Kidney (tissue), 13 donors: ENCODE measurements at regions not wholly inside any gene's neighbourhood (a gene's known extent, or its start where the extent isn't known, plus 50 kb on each side); places are given as distances from the start of the nearest gene placed in this dataset.

ENCODE experiments used
- DNase-seq, 5 donors: peaks; one replicate each; pipeline ENCODE4 v3.0.0-alpha.2; 2013 to 2020
- FAIRE-seq: peaks from 2 replicates; lab custom pipeline; 2012; peaks lifted over from hg19 to GRCh38; lab: Jason Lieb, UNC
- H3K27ac ChIP-seq, 2 donors: one replicate each; pipeline ENCODE4 v1.7.0; 2013; ENCODE audit warnings: low read depth in 2 of 2, low read length in 2 of 2, inconsistent platforms in 1 of 2
- H3K27me3 ChIP-seq: one replicate; pipeline ENCODE4 v1.7.1; 2013; ENCODE audit warnings: low read length, inconsistent platforms; ENCODE audit not compliant: control insufficient read depth, insufficient read depth
- H3K36me3 ChIP-seq, 3 donors: one replicate each; pipeline versions ENCODE4 v1.7.0 to v1.7.1; 2013; ENCODE audit warnings: low read length in 3 of 3, control low read depth in 1 of 3, inconsistent platforms in 1 of 3; ENCODE audit not compliant: insufficient read depth in 3 of 3, control insufficient read depth in 2 of 3
- H3K4me1 ChIP-seq, 3 donors: one replicate each; pipeline versions ENCODE4 v1.7.0 to v1.7.1; 2013; ENCODE audit warnings: low read length in 3 of 3, inconsistent platforms in 1 of 3, low read depth in 1 of 3; ENCODE audit not compliant: control insufficient read depth in 2 of 3, insufficient read depth in 2 of 3
- H3K4me3 ChIP-seq, 3 donors: one replicate each; pipeline versions ENCODE4 v1.7.0 to v1.8.1; 2013; ENCODE audit warnings: low read length in 3 of 3, control low read depth in 1 of 3, inconsistent platforms in 1 of 3
- H3K9ac ChIP-seq, 3 donors: one replicate each; pipeline versions ENCODE4 v1.7.0 to v1.7.1; 2013; ENCODE audit warnings: low read length in 3 of 3, control low read depth in 1 of 3, inconsistent platforms in 1 of 3
- H3K9me3 ChIP-seq, 3 donors: one replicate each; pipeline versions ENCODE4 v1.7.0 to v1.7.1; 2013; ENCODE audit warnings: low read length in 3 of 3, control low read depth in 1 of 3, inconsistent platforms in 1 of 3; ENCODE audit not compliant: control insufficient read depth in 2 of 3, insufficient read depth in 1 of 3
- CTCF ChIP-seq: IDR thresholded peaks from 3 replicates; pipeline ENCODE4 v1.5.1; 2012; ENCODE audit warnings: mild to moderate bottlenecking, moderate library complexity, borderline replicate concordance; ENCODE audit not compliant: insufficient read depth; ENCODE audit errors: extremely low read depth
- intact Hi-C: fragments of 100-400 bp; cut with DNase I; formaldehyde crosslinking; loops from one replicate; pipeline ENCODE4 v1.11.1; 2022
- donor health status: control.
- donor health status: control.
- donor health status: control.
- donor health status: control.
- donor health status: control.
- donor health status: DM: yes; HTN: yes; CAD: no.
- donor health status: Normal renal cell carcinoma (clear cell type).

GRCh38 chr2:239884875-239885274 is 140.3 kb downstream of the NDUFA10 start:
- FAIRE-seq, result no peak
- peaks cover 2 to 24% (median 5%) of the 10 kb centered on the region in 3 donors for H3K9me3 ChIP-seq
- no peak overlapping the region for H3K9ac ChIP-seq
- DNase-seq, result no peak
- H3K27ac ChIP-seq, result no peak overlapping the region
- no peaks in the 10 kb centered on the region for H3K36me3 ChIP-seq
- peaks cover 0 to 14% (median 5%) of the 10 kb centered on the region in 3 donors for H3K4me1 ChIP-seq
- H3K4me3 ChIP-seq, result no peak overlapping the region
- TF ChIP-seq CTCF, result no peak
- H3K27me3 ChIP-seq, result no peaks in the 10 kb centered on the region
- intact Hi-C loops, result no loop called here

- Histone ChIP-seq H3K4me1 (peaks cover 0 to 14% (median 5%) of the 10 kb centered on the region in 3 donors), H3K27me3 (no peaks in the 10 kb centered on the region), H3K4me3 (no peak overlapping the region), H3K9me3 (peaks cover 2 to 24% (median 5%) of the 10 kb centered on the region in 3 donors), H3K36me3 (no peaks in the 10 kb centered on the region), H3K9ac (no peak overlapping the region), H3K27ac (no peak overlapping the region)
- TF ChIP-seq CTCF, result no peak
- FAIRE-seq (no peak), DNase-seq (peak in 1 of 5 donors; percentile 2)
- intact Hi-C loops, result no loop called here
These were observed 141.1 kb downstream of the NDUFA10 start for GRCh38 chr2:239884051-239884405.

GRCh38 chr2:239883326-239884050 is 141.7 kb downstream of the NDUFA10 start:
- Histone ChIP-seq H3K9ac (no peak overlapping the region), H3K4me3 (no peak overlapping the region), H3K27me3 (no peaks in the 10 kb centered on the region), H3K36me3 (no peaks in the 10 kb centered on the region), H3K9me3 (peaks cover 2 to 24% (median 5%) of the 10 kb centered on the region in 3 donors), H3K27ac (no peak overlapping the region), H3K4me1 (peaks cover 0 to 14% (median 5%) of the 10 kb centered on the region in 3 donors)
- FAIRE-seq, result no peak
- no peak for TF ChIP-seq CTCF
- DNase-seq, result peak in 1 of 5 donors; percentile 4
- intact Hi-C loops, result no loop called here
